ENCODE measurements at regions not wholly inside any gene's neighbourhood (a gene's known extent, or its start where the extent isn't known, plus 50 kb on each side); places are given as distances from the start of the nearest gene placed in this dataset.

GRCh38 chr19:28885965-28886364 is 327.0 kb downstream of the UQCRFS1 start:
- Histone ChIP-seq H3K4me1 (no peaks in the 10 kb centered on the region), H3K9me3 (no peaks in the 10 kb centered on the region), H3K27ac (no peak overlapping the region), H3K36me3 (no peaks in the 10 kb centered on the region), H3K4me3 (no peak overlapping the region), H3K27me3 (replicated peaks in 1 of 7) (peaks cover 0 to 67% (median 0%) of the 10 kb centered on the region in 7 donors)
- intact Hi-C loops (cut with DNase I; ENCODE audit: low total_unique reads): no loop called here
- TF ChIP-seq POLR2A (IDR thresholded peaks at IDR 0.05) (no peak), CTCF (IDR thresholded peaks at IDR 0.05 in 8 of 11, conservative IDR thresholded peaks at IDR 0.05 in 3 of 11) (no peak), POLR2AphosphoS5 (IDR thresholded peaks at IDR 0.05) (no peak)
- 54 to 68% (median 67%) methylated on average over 4 of the region's 4 CpGs for WGBS, 5 donors
- DNase-seq: no peak

DNA sequence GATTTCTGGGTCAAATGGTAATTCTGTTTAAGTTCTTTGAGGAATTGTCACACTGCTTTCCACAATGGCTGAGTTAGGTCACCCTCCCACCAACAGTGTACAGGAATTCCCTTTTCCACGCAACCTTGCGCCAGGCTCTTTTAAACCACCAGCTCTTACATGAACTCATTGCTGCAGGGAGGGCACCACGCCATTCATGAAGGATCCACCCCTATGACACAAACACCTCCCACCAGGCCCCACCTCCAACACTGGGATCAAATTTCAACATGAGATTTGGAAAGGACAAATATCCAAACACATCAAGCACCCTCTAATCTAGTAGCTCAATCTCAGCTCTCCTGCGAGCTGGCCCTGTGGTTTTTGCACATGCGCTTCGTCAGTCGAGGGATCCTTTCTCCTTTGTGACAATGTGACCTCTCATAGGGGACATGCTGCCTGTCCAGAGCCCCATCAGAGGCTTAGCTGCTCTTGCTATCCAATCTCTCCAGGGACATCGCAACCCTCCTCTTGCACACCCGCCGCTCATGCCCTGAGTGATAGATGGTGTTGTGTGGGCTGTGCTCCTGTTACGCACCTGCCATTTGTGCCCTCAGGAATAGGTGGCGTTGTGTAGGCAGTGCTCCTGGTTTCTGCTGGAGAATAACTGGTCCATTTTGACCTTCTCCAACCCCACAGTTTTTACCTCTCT is 328.0 kb downstream of the UQCRFS1 start:
- H3K4me1 ChIP-seq: no peaks in the 10 kb centered on the region
- H3K4me3 ChIP-seq: no peak overlapping the region
- 58 to 67% (median 60%) methylated on average over 12 of the region's 12 CpGs for WGBS, 5 donors
- peaks cover 0 to 71% (median 0%) of the 10 kb centered on the region in 7 donors for H3K27me3 ChIP-seq (replicated peaks in 1 of 7)
- intact Hi-C loops (cut with DNase I; ENCODE audit: low total_unique reads): loop anchor here (5.0 kb wide), 1 partner anchor 148 kb away; no protein-coding TSS in a partner anchor
- no peaks in the 10 kb centered on the region for H3K36me3 ChIP-seq
- DNase-seq: no peak
- TF ChIP-seq CTCF (IDR thresholded peaks at IDR 0.05 in 8 of 11, conservative IDR thresholded peaks at IDR 0.05 in 3 of 11): no peak
- TF ChIP-seq POLR2A (IDR thresholded peaks at IDR 0.05): no peak
- no peak for TF ChIP-seq POLR2AphosphoS5 (IDR thresholded peaks at IDR 0.05)
- H3K9me3 ChIP-seq: no peaks in the 10 kb centered on the region
- H3K27ac ChIP-seq: no peak overlapping the region

GRCh38 chr19:28883241-28883693 is 329.7 kb downstream of the UQCRFS1 start:
- Histone ChIP-seq H3K27me3 (replicated peaks in 1 of 7) (peaks cover 0 to 60% (median 0%) of the 10 kb centered on the region in 7 donors), H3K27ac (no peak overlapping the region), H3K36me3 (no peaks in the 10 kb centered on the region), H3K9me3 (no peaks in the 10 kb centered on the region), H3K4me1 (no peaks in the 10 kb centered on the region), H3K4me3 (no peak overlapping the region)
- intact Hi-C loops (cut with DNase I; ENCODE audit: low total_unique reads): loop anchor here (5.0 kb wide), 1 partner anchor 146 kb away; no protein-coding TSS in a partner anchor
- no peak for TF ChIP-seq POLR2A (IDR thresholded peaks at IDR 0.05)
- TF ChIP-seq CTCF (IDR thresholded peaks at IDR 0.05 in 8 of 11, conservative IDR thresholded peaks at IDR 0.05 in 3 of 11): no peak
- TF ChIP-seq POLR2AphosphoS5 (IDR thresholded peaks at IDR 0.05): no peak
- WGBS, 5 donors: 44 to 67% (median 54%) methylated on average over 9 of the region's 9 CpGs
- DNase-seq: no peak

GRCh38 chr19:28882818-28883217 is 330.1 kb downstream of the UQCRFS1 start:
- no peak overlapping the region for H3K27ac ChIP-seq
- WGBS, 5 donors: 41 to 74% (median 59%) methylated on average over 6 of the region's 6 CpGs
- peaks cover 0 to 55% (median 0%) of the 10 kb centered on the region in 7 donors for H3K27me3 ChIP-seq (replicated peaks in 1 of 7)
- no peaks in the 10 kb centered on the region for H3K4me1 ChIP-seq
- TF ChIP-seq CTCF (IDR thresholded peaks at IDR 0.05 in 8 of 11, conservative IDR thresholded peaks at IDR 0.05 in 3 of 11) (no peak), POLR2AphosphoS5 (IDR thresholded peaks at IDR 0.05) (no peak), POLR2A (IDR thresholded peaks at IDR 0.05) (no peak)
- no peak overlapping the region for H3K4me3 ChIP-seq
- intact Hi-C loops (cut with DNase I; ENCODE audit: low total_unique reads): loop anchor here (5.0 kb wide), 1 partner anchor 146 kb away; no protein-coding TSS in a partner anchor
- H3K9me3 ChIP-seq: no peaks in the 10 kb centered on the region
- no peaks in the 10 kb centered on the region for H3K36me3 ChIP-seq
- no peak for DNase-seq

All from spleen (tissue), 11 donors.